Right hindlimb (tissue), 1 donor: ENCODE measurements at regions not wholly inside any gene's neighbourhood (a gene's known extent, or its start where the extent isn't known, plus 50 kb on each side); places are given as distances from the start of the nearest gene placed in this dataset.
A peak's percentile ranks its signal among the peaks of the same experiment; 100 is the strongest.

Source experiments
- DNase-seq: peaks from one replicate; pipeline ENCODE4 v3.0.0-alpha.2; 2018

DNA sequence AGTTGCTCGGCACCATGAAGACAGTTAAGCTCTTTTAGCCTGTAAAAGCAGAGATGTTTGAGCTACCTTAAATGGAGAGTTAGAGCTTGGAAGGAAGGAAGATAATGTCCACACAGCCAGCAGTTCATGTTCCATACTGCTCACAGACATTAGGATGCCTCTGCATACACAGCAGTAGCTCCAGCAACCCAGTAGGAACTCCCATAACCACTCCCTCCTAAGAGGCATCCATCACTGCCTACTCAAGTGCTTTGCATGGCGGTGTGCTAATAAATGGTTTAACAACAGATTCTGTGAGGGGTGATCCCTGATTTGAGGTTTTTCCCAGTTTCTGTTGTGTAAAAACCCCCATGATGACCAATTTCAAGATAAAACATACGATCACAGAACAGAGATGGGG lies 286.4 kb downstream of the HACE1 start:
- no peak for DNase-seq

- no peak for DNase-seq
Observed at GRCh38 chr6:104572901-104573300, 286.8 kb downstream of the HACE1 start.

DNA sequence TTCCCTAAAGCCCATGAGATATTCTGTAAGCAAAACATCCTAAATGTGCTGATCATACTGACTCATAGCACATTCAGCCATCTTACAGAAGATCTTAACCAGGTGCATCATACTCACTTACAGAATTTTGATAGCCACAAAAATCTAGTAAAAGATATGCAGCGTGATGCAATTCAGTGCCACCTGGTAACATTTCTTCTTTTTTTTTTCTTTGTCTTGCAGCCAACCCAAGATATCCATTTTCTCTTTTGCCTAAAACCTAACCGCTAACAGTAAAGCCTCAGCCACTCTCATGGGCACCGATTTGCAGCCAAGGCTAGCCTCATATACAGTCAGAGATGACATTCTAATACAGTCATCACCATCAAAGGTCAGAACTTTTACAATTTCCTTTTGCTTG lies 293.3 kb downstream of the HACE1 start:
- no peak for DNase-seq

DNA sequence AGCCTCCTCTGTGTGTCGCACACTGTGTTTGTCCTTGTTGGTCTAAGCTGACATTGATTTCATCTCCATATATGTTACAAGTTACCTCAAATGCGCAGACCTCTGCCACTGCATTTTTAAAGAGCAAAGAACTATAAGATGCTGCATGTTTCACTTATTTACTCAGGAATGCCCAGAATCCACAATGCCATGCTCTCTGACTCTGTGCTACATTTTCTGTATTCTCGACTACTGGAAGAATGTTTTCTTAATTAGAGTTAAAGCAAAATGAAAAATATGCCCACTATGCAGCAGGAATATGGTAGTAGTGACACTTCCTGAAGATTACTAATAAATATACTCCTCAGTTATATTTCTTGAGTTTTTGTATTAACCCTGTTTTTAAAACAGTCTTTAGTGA lies 296.4 kb downstream of the HACE1 start:
- DNase-seq = no peak

DNA sequence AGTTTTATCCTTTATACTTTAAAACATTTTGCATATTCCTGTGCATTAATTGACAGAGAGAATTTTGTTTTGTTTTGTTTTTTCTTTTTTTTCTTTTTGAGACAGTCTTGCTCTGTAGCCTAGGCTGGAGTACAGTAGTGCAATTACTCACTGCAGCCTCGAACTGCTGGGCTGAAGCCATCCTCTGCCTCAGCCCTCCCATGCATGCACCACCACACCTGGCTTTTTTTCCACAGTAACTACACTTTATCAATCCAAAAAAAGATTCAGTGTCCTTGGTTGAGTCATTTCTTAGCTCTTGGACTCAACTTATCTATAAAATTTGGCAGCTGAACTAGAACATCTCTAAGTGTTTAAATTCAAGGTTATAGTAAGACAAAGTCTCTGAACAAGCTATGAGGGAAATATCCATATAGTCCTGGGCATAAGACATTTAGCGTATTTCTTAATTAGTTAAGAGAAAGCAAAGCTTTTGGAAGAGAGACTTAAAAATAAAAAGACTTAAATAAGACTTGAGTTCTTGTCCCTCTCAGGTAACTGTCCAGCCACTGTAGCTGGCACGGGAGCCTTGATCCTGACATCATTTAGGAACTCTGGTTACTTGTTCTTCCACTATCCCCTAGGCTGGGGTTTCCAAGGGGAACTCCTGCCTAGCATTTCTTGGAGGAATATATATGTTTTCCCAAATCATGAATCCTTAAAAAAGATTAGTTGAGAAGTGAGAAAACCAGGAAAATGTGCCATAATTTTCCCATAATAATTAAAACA lies 300.1 kb downstream of the HACE1 start:
- no peak for DNase-seq

DNA sequence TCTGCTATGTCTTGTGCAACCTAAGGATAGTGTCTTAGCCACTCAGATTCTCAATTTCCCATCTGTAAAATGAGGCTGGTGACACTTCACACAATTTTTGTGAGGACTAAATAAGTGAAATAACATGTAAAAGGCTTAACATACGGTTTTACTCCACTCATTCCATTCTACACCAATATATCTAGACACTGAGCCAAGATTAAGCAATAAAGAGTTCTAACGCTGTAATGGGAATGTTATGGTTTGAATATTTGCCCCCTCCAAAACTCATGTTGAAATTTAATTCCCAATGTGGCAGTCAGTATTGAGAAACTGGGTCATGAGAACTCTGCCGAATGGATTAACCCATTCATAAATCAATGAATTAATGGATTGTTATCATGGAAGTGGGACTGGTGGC lies 301.0 kb downstream of the HACE1 start:
- no peak for DNase-seq

DNA sequence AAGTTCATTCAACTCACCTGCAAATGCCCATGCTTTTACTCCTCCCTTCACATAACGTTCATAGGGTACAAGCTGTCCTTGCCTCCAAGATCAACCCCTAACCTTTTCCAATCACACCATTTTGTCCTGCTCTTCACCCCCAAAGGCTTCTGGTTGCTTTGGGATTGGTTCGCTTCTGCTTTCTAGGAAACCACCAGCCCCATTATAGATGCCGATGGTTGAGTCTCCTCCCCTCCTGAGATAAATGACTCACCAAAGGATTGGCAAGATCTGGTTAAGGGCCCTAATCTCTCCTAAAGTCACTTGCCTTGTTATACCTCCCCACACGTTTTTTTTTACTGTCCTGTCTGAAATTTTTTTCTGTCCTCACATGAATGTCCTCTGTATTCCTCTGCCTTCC lies 311.4 kb downstream of the HACE1 start:
- no peak for DNase-seq

GRCh38 chr6:104541411-104541810 lies 318.3 kb downstream of the HACE1 start:
- DNase-seq = no peak

DNA sequence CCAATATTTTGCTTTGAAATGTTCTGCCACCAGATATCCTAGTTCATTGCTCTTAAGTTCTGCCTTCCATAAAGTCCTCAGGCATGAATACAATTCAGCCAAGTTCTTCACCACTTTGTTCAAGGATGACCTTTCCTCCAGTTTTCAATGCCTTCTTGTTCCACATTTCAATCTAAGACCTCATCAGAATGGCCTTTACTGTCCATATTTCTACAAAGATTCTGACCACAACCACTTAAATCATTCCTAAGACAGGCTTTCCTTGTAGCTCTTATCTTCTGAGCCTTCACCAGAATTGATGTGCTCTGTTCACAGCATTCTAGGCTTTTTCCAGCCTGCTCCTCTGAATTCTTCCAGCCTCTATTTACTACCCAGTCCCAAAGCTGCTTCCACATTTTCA lies 319.0 kb downstream of the HACE1 start:
- no peak for DNase-seq

DNA sequence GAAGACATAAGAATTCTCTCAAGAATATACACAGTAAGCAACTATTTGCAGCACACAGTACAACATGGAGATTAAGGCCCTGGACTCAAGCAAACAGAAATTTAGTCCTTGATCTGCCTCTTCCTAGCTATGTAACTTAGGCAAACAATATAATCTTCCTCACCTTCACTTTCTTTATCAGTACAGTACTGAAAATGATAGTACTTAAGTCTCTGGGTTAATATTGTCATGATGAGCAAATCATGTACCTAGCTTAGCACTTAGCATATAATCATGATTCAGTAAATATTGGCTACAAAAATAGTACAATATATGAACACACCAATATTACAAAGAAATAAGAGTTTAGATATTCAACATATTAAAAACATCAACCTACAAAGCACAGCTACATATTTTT lies 320.5 kb downstream of the HACE1 start:
- no peak for DNase-seq

DNA sequence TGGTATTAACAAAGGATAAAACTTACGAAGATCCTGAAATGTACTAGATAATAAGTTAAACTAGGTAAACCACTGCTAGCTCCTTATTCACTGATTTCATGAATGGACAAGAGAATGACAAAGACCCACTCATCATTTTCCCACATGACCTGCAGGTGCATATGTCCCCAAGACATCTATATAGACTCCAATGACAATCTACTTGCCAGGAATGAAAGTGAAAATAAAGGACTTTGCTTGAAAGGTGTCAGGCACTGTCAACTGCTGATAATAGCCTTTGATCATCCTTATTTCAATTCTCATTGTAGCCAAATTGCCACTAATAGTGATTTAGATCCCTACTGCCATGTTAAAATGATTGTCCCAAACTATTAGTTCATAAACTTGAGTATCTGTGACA lies 321.8 kb downstream of the HACE1 start:
- no peak for DNase-seq

GRCh38 chr6:104537180-104537579 lies 322.5 kb downstream of the HACE1 start:
- no peak for DNase-seq

- DNase-seq = no peak
Observed at GRCh38 chr6:104532462-104532861, 327.3 kb downstream of the HACE1 start.

- DNase-seq = no peak
Observed at GRCh38 chr6:104531646-104532045, 328.1 kb downstream of the HACE1 start.

- peak; percentile 37 for DNase-seq
Observed at GRCh38 chr6:104527761-104528415, 331.8 kb downstream of the HACE1 start.

DNA sequence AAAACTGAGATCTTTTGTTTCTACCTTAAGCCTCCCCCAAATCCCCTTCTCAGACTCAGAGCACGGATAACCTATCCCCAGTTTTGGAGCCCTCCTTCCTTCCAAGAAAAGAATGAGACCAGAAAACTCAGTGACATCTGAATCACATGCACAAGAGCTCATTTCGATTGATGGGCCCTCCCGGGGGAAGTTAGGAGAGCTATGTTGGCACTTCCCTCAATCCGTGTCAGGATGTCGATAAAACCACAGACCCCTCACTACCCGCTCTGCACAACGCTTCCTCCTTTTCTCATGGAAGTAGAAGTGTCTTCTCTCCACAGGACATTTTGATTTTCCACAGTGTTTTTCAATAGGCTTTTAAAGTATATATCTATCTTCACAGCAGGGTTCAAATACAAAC lies 332.4 kb downstream of the HACE1 start:
- no peak for DNase-seq

- DNase-seq = no peak
Observed at GRCh38 chr6:104526376-104526775, 333.3 kb downstream of the HACE1 start.

GRCh38 chr6:104525677-104526322 lies 333.9 kb downstream of the HACE1 start:
- peak; percentile 82 for DNase-seq

GRCh38 chr6:104522533-104522932 lies 337.2 kb downstream of the HACE1 start:
- no peak for DNase-seq

DNA sequence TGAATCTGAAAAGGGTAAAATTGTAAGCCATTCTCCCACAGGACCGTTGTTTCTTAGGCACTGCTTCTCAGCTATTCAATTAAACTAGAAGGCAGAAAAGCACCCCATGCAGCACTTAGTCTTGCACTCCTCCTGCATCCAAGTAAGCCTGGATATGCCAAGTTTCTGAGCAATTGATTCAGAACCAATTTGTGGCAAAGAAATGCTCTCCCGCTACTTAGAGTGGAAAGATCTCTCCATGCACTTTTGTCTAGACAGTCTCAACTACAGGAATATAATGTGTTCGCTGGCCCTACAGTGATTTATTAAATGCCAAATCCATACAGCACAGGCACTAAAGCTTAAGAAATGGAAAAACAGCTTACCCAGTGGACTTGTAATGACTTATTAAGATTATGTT lies 338.5 kb downstream of the HACE1 start:
- peak; percentile 40 for DNase-seq

GRCh38 chr6:104519566-104519965 lies 340.2 kb downstream of the HACE1 start:
- no peak for DNase-seq

GRCh38 chr6:104509355-104509754 lies 350.4 kb downstream of the HACE1 start:
- no peak for DNase-seq

DNA sequence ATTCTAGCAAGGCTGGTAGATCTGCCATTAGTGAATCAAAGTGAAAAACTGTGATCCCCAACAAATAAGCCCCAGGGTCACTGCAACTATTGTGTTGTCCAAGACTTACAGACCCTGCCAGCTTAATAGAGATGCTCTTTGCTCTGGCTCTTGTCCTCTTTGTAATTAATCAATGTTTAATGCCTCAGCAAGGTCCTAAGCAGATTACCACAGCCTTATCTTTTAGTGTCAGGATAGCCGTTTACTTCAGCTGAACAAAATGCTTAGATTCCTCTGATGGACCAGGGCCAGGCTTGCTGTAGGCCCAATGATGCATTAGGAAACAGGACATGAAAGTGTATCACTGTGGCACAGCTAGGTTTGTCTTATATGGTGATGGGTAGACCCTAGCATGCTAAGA lies 353.3 kb downstream of the HACE1 start:
- DNase-seq = no peak

GRCh38 chr6:104505838-104506237 lies 353.9 kb downstream of the HACE1 start:
- no peak for DNase-seq
